Pancreas (tissue), 10 donors: ENCODE measurements at regions not wholly inside any gene's neighbourhood (a gene's known extent, or its start where the extent isn't known, plus 50 kb on each side); places are given as distances from the start of the nearest gene placed in this dataset.

ENCODE experiments used
- ATAC-seq, 4 donors: fragments of 200-7000 bp; cut with Tn5 transposase; one replicate each; pipeline versions ENCODE4 v1.8.0 to v1.9.1; 2020; ENCODE audit warnings: mild to moderate bottlenecking in 4 of 4, moderate library complexity in 4 of 4
- DNase-seq, 6 donors: peaks; one replicate each; pipeline ENCODE4 v3.0.0-alpha.2; 2020
- FAIRE-seq: peaks from 2 replicates; lab custom pipeline; 2012; peaks lifted over from hg19 to GRCh38; lab: Jason Lieb, UNC
- H3K27ac ChIP-seq, 4 donors: fragments of 200-600 bp; sonication (generic); 1 replicate in 3 of 4; 2 replicates in 1 of 4; pipeline versions ENCODE4 v1.5.0 to v1.8.0; 2020
- H3K27me3 ChIP-seq, 4 donors: fragments of 200-600 bp; one replicate each; pipeline ENCODE4 v1.8.0; 2021
- H3K36me3 ChIP-seq, 3 donors: fragments of 200-600 bp; sonication (generic) in 1 of 3; one replicate each; pipeline versions ENCODE4 v1.5.0 to v1.8.0; 2020 to 2021
- H3K4me1 ChIP-seq, 3 donors: fragments of 200-600 bp; one replicate each; pipeline ENCODE4 v1.8.0; 2021
- H3K4me3 ChIP-seq, 4 donors: fragments of 200-600 bp; sonication (generic) in 2 of 4; one replicate each; pipeline versions ENCODE4 v1.5.0 to v1.8.0; 2020 to 2021
- H3K9me3 ChIP-seq, 4 donors: fragments of 200-600 bp; one replicate each; pipeline ENCODE4 v1.8.0; 2021
- CTCF ChIP-seq, 4 donors: fragments of 200-600 bp; sonication (generic) in 3 of 4; IDR thresholded peaks; one replicate each; pipeline versions ENCODE4 v1.5.0 to v1.8.0; 2021; ENCODE audit warnings: antibody characterized with exemption in 4 of 4
- WGBS, 2 donors: extraction: QIAGEN DNeasy Blood & Tissue Kit; methylation state at CpG; one replicate each; pipeline ENCODE4 v1.1.7; 2013; 5-methylcytosine and 5-hydroxymethylcytosine counted together
- intact Hi-C, 3 donors: fragments of 100-400 bp; cut with DNase I; formaldehyde crosslinking; loops; one replicate each; pipeline versions ENCODE4 v1.11.1 to v1.14.2; 2022
- donor health status: healthy with polysubstance abuse.
- donor health status: DM: no; HTN: no; CAD: no; lungs with moderate emphysema.
- donor health status: DM: no; HTN: no; CAD: no.
- donor health status: control.
- donor health status: control.
- donor health status: Bipolar disorder and iron deficiency.
- donor health status: DM: yes; HTN: yes; CAD: no.
- donor health status: DM: no; HTN: no; CAD: no.
- donor health status: DM: no; HTN: no; CAD: no.
- donor health status: DM: yes; HTN: yes; CAD: no.

GRCh38 chr4:59409647-59410046 lies 1790.5 kb upstream of the ADGRL3 start:
- DNase-seq = no peak
- Histone ChIP-seq H3K27me3 (peaks cover 0 to 3% (median 0%) of the 10 kb centered on the region in 4 donors), H3K27ac (no peak overlapping the region), H3K4me3 (no peak overlapping the region), H3K4me1 (no peaks in the 10 kb centered on the region), H3K36me3 (no peaks in the 10 kb centered on the region), H3K9me3 (no peaks in the 10 kb centered on the region)
- intact Hi-C loops = no loop called here
- no peak for ATAC-seq
- no peak for FAIRE-seq
- no peak for TF ChIP-seq CTCF (IDR thresholded peaks at IDR 0.05)

- Histone ChIP-seq H3K36me3 (no peaks in the 10 kb centered on the region), H3K4me3 (no peak overlapping the region), H3K4me1 (no peaks in the 10 kb centered on the region), H3K9me3 (no peaks in the 10 kb centered on the region), H3K27me3 (no peaks in the 10 kb centered on the region), H3K27ac (no peak overlapping the region)
- 41 to 70% methylated on average over 5 of the region's 5 CpGs for WGBS, 2 donors
- intact Hi-C loops = no loop called here
- TF ChIP-seq CTCF (IDR thresholded peaks at IDR 0.05) = no peak
- ATAC-seq (no peak), FAIRE-seq (no peak), DNase-seq (no peak)
These were observed 1787.4 kb upstream of the ADGRL3 start for GRCh38 chr4:59412739-59413138.

- DNase-seq = no peak
- H3K4me1 ChIP-seq = no peaks in the 10 kb centered on the region
- no peak overlapping the region for H3K4me3 ChIP-seq
- no peaks in the 10 kb centered on the region for H3K27me3 ChIP-seq
- intact Hi-C loops = no loop called here
- H3K9me3 ChIP-seq = no peaks in the 10 kb centered on the region
- no peak for ATAC-seq
- FAIRE-seq = no peak
- TF ChIP-seq CTCF (IDR thresholded peaks at IDR 0.05) = no peak
- H3K27ac ChIP-seq = no peak overlapping the region
- H3K36me3 ChIP-seq = no peaks in the 10 kb centered on the region
These were observed 1744.4 kb upstream of the ADGRL3 start for GRCh38 chr4:59455751-59456150.

- intact Hi-C loops = no loop called here
- Histone ChIP-seq H3K4me1 (no peaks in the 10 kb centered on the region), H3K4me3 (no peak overlapping the region), H3K27ac (no peak overlapping the region), H3K36me3 (no peaks in the 10 kb centered on the region), H3K27me3 (no peaks in the 10 kb centered on the region), H3K9me3 (no peaks in the 10 kb centered on the region)
- DNase-seq (no peak), FAIRE-seq (no peak), ATAC-seq (no peak)
- 63 to 74% methylated on average over 4 of the region's 4 CpGs for WGBS, 2 donors
- TF ChIP-seq CTCF (IDR thresholded peaks at IDR 0.05) = no peak
These were observed 1742.5 kb upstream of the ADGRL3 start for GRCh38 chr4:59457576-59457975.

GRCh38 chr4:59484944-59485343 lies 1715.2 kb upstream of the ADGRL3 start:
- WGBS, 2 donors = 17 to 30% methylated on average over 1 of the region's 1 CpG
- ATAC-seq = peak in 2 of 4 donors; percentile 35 to 54

More at GRCh38 chr4:59484944-59485343, 1715.2 kb upstream of the ADGRL3 start:
- intact Hi-C loops = no loop called here
- Histone ChIP-seq H3K27me3 (no peaks in the 10 kb centered on the region), H3K36me3 (no peaks in the 10 kb centered on the region), H3K4me1 (no peaks in the 10 kb centered on the region), H3K27ac (no peak overlapping the region), H3K9me3 (no peaks in the 10 kb centered on the region), H3K4me3 (no peak overlapping the region)
- no peak for DNase-seq
- no peak for TF ChIP-seq CTCF (IDR thresholded peaks at IDR 0.05)
- no peak for FAIRE-seq
